KMS-11 (cell line): ENCODE measurements at regions not wholly inside any gene's neighbourhood (a gene's known extent, or its start where the extent isn't known, plus 50 kb on each side); places are given as distances from the start of the nearest gene placed in this dataset.

Experiments used
- H2AFZ ChIP-seq: fragments of 200-600 bp; sonication (generic); 2 replicates; pipeline ENCODE4 v1.6.1; 2016; ENCODE audit warnings: antibody characterized with exemption, mixed run types, low read depth
- H3K27ac ChIP-seq: fragments of 200-600 bp; sonication (generic); 2 replicates; pipeline ENCODE4 v1.6.1; 2016; ENCODE audit warnings: mild to moderate bottlenecking, mixed run types
- H3K27me3 ChIP-seq: fragments of 200-600 bp; sonication (generic); 2 replicates; pipeline ENCODE4 v1.6.1; 2017; ENCODE audit warnings: mild to moderate bottlenecking, low read depth, mixed run types, moderate library complexity; ENCODE audit not compliant: insufficient read depth
- H3K36me3 ChIP-seq: fragments of 200-600 bp; sonication (generic); 2 replicates; pipeline ENCODE4 v1.6.1; 2017; ENCODE audit warnings: mild to moderate bottlenecking, mixed run types; ENCODE audit not compliant: insufficient read depth
- H3K4me1 ChIP-seq: fragments of 200-600 bp; sonication (generic); 2 replicates; pipeline ENCODE4 v1.6.1; 2016; ENCODE audit warnings: mild to moderate bottlenecking, low read depth, mixed run types; ENCODE audit not compliant: poor library complexity, severe bottlenecking
- H3K4me2 ChIP-seq: fragments of 200-600 bp; sonication (generic); 2 replicates; pipeline ENCODE4 v1.7.0; 2016; ENCODE audit warnings: mild to moderate bottlenecking, mixed run types
- H3K4me3 ChIP-seq: fragments of 200-600 bp; sonication (generic); IDR thresholded peaks from 2 replicates; pipeline ENCODE4 v1.6.1; 2017; ENCODE audit warnings: low read depth, low read length, mixed read lengths; ENCODE audit not compliant: insufficient read depth
- H3K79me2 ChIP-seq: fragments of 200-600 bp; sonication (generic); 2 replicates; pipeline ENCODE4 v1.6.1; 2016; ENCODE audit warnings: low read depth, mixed run types; ENCODE audit not compliant: insufficient read depth
- H3K9ac ChIP-seq: fragments of 200-600 bp; sonication (generic); 2 replicates; pipeline ENCODE4 v1.6.1; 2016; ENCODE audit warnings: mild to moderate bottlenecking, mixed run types
- H4K20me1 ChIP-seq: fragments of 200-600 bp; sonication (generic); 2 replicates; pipeline ENCODE4 v1.6.1; 2016; ENCODE audit warnings: mild to moderate bottlenecking, mixed run types; ENCODE audit not compliant: insufficient read depth
- TF ChIP-seq, protein P1 (sequence below): fragments of 200-600 bp; sonication (generic); conservative IDR thresholded peaks from 2 replicates; pipeline ENCODE4 v1.6.1; 2017; ENCODE audit warnings: low read depth, mild to moderate bottlenecking, antibody characterized with exemption, low read length, moderate library complexity, mixed read lengths

GRCh38 chrX:124426288-124427169 is 80.2 kb downstream of the SH2D1A start:
- H3K27ac ChIP-seq: no peak overlapping the region
- no peaks in the 10 kb centered on the region for H3K4me1 ChIP-seq

GRCh38 chrX:124433186-124433585 is 86.8 kb downstream of the SH2D1A start:
- H3K4me1 ChIP-seq: no peaks in the 10 kb centered on the region
- H3K36me3 ChIP-seq: no peaks in the 10 kb centered on the region
- H2AFZ ChIP-seq: no peak overlapping the region
- H3K27ac ChIP-seq: no peak overlapping the region
- TF ChIP-seq, protein P1, sequence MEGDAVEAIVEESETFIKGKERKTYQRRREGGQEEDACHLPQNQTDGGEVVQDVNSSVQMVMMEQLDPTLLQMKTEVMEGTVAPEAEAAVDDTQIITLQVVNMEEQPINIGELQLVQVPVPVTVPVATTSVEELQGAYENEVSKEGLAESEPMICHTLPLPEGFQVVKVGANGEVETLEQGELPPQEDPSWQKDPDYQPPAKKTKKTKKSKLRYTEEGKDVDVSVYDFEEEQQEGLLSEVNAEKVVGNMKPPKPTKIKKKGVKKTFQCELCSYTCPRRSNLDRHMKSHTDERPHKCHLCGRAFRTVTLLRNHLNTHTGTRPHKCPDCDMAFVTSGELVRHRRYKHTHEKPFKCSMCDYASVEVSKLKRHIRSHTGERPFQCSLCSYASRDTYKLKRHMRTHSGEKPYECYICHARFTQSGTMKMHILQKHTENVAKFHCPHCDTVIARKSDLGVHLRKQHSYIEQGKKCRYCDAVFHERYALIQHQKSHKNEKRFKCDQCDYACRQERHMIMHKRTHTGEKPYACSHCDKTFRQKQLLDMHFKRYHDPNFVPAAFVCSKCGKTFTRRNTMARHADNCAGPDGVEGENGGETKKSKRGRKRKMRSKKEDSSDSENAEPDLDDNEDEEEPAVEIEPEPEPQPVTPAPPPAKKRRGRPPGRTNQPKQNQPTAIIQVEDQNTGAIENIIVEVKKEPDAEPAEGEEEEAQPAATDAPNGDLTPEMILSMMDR: no peak
- no peak overlapping the region for H3K4me2 ChIP-seq
- H3K27me3 ChIP-seq: no peaks in the 10 kb centered on the region
- no peak overlapping the region for H3K4me3 ChIP-seq
- H4K20me1 ChIP-seq: no peaks in the 10 kb centered on the region
- no peak overlapping the region for H3K9ac ChIP-seq
- no peaks in the 10 kb centered on the region for H3K79me2 ChIP-seq

More at GRCh38 chrX:124426288-124427169, 80.2 kb downstream of the SH2D1A start:
- Histone ChIP-seq H3K4me2 (no peak overlapping the region), H4K20me1 (no peaks in the 10 kb centered on the region), H3K79me2 (no peaks in the 10 kb centered on the region), H2AFZ (no peak overlapping the region), H3K27me3 (no peaks in the 10 kb centered on the region), H3K36me3 (no peaks in the 10 kb centered on the region), H3K4me3 (no peak overlapping the region), H3K9ac (no peak overlapping the region)
- TF ChIP-seq, protein P1: no peak

- TF ChIP-seq, protein P1: no peak
- H3K9ac ChIP-seq: no peak overlapping the region
- no peak overlapping the region for H3K27ac ChIP-seq
- no peaks in the 10 kb centered on the region for H3K27me3 ChIP-seq
- no peak overlapping the region for H3K4me3 ChIP-seq
- no peak overlapping the region for H2AFZ ChIP-seq
- H4K20me1 ChIP-seq: no peaks in the 10 kb centered on the region
- H3K79me2 ChIP-seq: no peaks in the 10 kb centered on the region
- no peaks in the 10 kb centered on the region for H3K4me1 ChIP-seq
- H3K36me3 ChIP-seq: no peaks in the 10 kb centered on the region
- no peak overlapping the region for H3K4me2 ChIP-seq
These were observed 89.3 kb downstream of the SH2D1A start for GRCh38 chrX:124435616-124436015.

- no peak overlapping the region for H2AFZ ChIP-seq
- no peaks in the 10 kb centered on the region for H3K27me3 ChIP-seq
- H3K36me3 ChIP-seq: no peaks in the 10 kb centered on the region
- H4K20me1 ChIP-seq: no peaks in the 10 kb centered on the region
- H3K4me3 ChIP-seq: no peak overlapping the region
- no peaks in the 10 kb centered on the region for H3K4me1 ChIP-seq
- TF ChIP-seq, protein P1: no peak
- H3K9ac ChIP-seq: no peak overlapping the region
- H3K27ac ChIP-seq: no peak overlapping the region
- H3K4me2 ChIP-seq: no peak overlapping the region
- no peaks in the 10 kb centered on the region for H3K79me2 ChIP-seq
These were observed 94.3 kb downstream of the SH2D1A start for GRCh38 chrX:124440695-124441094.
